NCI-H2227 (cell line): ENCODE measurements at regions not wholly inside any gene's neighbourhood (a gene's known extent, or its start where the extent isn't known, plus 50 kb on each side); places are given as distances from the start of the nearest gene placed in this dataset.
"Not testable (repeated sequence)": the region's sequence is repeated elsewhere in the genome, so short reads cannot be mapped to it uniquely, and the experiment has no call there.

Source experiments
- DNase-seq: peaks from one replicate; lab custom pipeline; 2025; ENCODE audit not compliant: unreplicated experiment; lab: John Stamatoyannopoulos, UW

DNA sequence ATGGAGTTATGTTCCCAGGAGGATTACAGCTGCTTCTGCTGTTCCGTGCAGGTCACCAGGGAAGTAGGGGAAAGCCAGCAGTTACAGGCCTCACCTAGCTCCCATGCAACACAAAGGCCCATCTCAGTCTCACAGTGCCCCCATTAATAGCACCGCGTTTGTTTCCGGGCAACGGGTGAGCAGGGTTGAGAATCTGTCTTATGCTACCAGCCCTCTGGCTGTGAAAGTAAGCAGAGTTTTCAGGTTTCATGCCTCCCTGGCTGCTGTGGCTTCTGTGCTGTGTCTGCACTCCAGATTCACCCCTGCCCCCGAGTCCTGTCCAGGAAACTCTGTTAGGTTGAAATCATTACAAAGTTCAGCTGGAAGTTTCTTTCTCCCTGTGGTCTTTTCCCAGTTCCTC, 254.4 kb upstream of the GPR149 start:
- no peak for DNase-seq

DNA sequence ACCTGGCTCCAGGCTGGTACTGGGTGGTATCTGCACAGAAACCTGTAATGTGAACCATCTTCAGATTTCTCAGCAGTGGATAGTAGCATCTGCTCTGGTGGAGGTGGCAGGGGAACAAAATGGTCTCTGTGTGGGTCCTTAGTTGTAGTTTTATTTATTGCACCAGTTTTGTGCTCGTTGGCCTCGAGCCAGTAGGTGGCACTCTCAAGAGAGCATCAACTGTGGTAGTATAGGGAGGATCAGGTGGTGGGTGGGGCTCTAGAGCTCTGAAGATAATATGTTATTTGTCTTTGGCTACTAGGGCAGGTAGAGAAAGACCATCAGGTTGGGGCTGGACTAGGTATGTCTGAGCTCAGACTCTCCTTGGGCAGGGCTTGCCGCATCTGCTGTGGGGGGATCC, 254.0 kb upstream of the GPR149 start:
- DNase-seq: no peak

DNA sequence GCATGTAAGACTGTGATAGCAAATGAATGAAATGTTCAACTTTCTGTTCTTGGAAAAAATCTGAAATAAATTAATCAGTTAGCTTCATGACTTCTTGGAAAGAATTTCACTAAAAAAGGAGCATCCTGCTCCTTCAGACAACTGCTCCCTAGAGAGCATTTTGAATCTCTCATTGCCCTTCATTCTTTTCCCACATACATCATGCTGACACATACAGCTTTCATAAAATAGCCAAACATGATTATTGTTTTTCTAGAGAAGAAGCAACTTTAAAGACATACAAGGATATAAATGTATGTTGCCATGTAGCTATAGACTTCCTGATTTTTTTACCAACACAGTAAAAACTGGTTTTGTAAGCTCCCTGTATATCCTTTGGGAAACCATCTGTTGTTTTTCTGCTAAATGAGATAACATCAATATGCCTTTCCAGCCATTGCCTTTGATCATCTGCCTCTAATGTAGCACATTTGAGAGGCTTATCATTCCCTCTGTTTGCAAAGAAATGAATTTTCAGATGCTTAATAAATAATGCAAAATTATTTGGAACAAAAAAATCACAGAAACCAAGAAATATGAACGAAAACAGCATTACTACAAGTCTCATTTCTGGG, 248.2 kb upstream of the GPR149 start:
- no peak for DNase-seq

DNA sequence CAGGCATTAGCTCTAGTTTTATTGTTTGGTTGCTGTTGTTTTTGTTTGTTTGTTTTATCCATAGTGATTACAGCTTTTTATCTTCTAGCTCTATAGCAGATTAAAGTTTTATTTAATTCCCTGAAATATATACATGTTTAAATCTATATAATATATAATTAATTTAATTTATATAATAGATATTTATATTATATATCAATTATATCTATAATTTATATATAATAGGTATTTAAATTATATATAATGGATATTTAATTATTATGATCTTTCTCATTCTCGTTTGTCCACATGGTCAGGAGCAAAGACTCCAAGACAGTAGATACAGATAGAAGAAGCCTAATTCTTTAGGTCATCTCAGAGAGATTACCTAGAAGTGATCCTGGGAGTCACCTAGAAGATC, 238.8 kb upstream of the GPR149 start:
- DNase-seq: no peak

DNA sequence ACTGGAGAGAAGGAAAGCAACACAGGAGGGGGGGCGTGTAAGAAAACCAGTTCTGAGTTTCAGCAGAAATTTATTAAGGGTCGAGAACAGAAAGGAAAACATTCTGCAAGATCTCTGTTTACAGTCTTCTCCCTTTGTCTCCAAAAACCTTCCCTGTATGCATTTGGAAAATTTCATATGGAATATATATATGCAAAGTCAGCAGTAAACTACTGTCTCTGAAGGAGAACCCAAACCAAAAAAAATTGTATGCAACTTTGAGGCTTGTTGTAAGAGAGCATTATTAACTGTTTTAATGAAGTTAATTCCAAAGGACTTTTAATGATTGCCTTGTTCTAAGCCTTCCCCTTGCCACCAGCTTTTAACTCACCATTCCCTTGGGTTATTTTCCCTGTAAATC, 238.2 kb upstream of the GPR149 start:
- no peak for DNase-seq

DNA sequence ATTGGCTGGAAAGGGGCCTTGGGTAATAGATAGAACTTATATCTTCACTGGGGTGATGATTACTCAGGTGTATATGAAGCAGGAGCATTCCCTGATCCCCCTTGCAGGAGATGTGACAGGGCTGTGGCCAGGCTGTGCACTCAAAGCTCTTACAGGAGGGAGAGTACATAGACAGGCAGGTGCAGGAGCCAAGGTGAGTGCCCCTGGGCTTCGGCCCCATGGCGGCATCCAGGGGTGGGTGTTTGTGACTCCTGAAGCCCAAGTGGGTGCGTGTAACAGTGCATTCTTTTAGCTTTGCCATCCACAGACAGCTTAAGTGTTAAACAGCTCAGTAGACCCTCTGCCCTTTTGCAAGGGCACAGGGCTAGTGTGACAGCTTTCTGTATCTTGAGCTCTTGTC, 236.6 kb upstream of the GPR149 start:
- no peak for DNase-seq

DNA sequence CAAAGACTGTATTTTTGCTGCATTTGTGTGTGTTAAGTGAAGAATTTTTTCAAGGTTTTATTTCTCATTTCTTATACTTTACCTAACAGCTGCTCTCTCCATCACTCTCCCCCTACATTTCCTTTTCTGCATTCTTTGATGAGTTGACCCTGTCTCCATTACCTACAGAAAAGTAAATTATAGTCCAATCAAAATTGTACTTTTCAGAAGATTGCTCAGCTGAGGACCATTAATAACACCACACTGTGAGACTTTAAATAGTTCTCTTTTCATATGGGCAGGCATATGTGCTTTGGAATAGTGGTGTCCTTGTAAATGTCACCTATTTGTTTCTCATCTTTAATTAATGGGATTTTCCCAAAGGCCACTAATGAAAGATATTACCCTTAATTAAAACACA, 234.7 kb upstream of the GPR149 start:
- DNase-seq: no peak

DNA sequence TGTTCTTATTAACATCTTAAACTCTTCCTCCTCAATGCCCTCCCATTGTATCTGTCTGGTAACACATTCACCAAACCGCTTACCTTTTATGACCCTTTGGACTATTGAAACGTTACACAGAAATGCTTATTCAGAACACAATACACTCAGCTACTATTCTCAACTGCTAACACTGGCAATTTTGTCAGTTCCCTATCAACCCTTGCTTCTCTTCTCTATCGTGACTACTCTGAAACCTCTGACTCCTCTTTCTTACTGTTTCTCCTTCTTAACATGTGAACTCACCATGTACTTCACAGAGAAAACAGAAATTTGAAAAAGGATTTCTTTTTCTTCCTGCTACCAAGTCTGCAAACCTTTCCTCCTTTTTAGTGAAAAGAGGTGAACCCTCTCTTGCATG, 232.9 kb upstream of the GPR149 start:
- DNase-seq: no peak

DNA sequence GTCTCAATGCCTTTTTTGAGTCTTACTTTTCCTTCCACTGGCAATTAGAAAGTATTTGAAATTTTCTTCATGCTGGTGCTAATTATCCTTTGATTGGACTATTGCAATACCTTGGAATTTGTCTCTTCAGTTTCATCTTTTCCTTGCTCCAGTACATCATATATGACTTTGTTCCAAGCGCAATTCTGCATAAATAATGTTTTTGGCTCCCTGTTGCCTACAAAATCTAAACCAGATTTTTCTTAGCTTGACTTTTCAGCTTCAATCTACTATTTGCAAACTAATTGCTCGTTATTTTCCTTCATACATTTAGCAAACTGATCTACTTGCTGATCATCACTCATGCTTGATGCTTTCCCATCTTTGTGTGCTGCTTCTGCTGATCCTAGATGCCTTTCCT, 230.8 kb upstream of the GPR149 start:
- no peak for DNase-seq

DNA sequence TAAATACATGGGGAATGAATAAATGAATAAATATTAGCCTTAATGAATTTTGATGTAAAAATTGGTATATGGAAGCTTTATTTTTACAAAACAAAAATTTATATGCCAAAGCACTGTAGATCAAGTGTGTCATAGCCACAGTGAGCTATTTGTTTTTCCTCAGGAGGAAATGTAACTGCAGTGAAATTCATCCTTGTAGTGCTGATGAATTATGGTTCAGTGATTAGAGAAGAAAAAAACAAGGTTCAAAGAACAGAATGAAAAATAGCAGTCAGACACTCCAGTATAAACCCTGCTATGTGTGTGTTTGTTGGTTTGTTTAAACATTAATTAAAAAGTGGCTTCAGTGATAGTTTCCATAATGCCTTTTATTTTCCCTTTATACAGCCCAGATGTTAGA, 228.0 kb upstream of the GPR149 start:
- no peak for DNase-seq

DNA sequence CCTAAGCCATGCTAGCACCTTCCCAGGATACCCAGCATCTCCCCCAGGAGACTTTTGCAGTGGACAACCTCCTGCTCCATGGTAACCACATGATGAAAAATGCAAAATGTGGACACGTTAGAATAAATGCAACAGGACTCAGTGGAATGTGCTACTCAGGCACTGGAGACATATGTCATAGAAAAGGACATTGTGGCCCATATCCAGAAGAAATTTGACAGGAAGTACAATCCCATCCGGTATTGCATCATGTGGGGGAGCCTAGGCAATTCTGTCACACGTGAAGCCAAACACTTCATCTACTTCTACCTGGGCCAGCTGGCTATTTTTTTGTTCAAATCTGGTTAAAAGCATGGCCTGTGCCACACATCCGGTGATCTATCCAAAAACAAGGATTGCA, 227.2 kb upstream of the GPR149 start:
- no peak for DNase-seq

DNA sequence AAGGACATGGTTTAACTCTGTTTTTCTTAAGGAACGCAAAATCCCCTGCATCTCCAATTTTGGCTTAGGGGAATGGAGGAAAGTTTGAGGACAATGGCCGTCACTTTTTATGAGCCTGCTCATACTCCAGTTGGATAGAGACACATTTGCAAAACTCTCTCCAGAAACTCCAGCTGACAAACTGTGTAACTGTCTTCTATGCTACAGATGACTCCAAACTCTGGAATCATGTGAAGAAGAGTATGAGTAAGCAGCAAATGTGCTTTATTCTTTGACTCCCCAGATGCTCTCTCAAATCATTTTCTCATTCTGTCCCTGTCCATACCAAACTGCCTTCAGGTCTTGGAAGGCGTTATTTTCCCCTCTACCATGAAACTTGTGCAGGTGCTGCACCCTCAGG, 226.5 kb upstream of the GPR149 start:
- DNase-seq: no peak

DNA sequence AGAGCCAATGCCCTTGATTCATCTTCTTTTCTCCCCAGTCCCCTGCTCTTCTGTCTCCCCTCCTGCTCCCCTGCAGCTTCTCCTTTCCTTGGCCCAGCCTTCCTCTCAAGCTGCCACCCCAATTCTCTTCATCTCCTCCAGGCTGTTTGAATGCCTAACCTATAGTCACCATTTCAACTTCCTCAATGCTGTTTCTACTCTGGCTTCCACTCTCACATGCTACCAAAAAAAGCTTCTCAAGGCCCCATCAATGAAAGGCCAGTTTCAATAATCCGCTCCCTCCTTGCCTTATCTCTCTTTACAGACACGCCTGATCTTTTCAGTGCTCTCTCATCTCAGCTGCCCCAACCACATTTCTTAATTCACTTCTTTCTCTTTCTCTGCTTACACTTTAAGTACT, 212.2 kb upstream of the GPR149 start:
- no peak for DNase-seq

DNA sequence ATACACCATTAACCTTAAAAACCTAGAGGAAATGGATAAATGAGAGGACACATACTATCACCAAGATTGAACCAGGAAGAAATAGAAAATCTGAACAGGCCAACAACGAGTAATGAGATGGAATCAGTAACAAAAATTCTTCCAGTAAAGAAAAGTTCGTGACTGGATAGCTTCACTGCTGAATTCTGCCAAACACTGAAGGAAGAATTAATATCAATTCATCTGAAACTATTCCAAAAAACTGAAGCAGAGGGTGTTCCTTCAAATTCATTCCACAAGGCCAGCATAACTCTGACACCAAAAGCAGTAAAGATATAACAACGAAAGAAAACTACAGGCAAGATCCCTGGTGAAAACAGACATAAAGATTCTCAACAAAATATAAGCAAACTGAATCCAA, 195.8 kb upstream of the GPR149 start:
- DNase-seq: no peak

DNA sequence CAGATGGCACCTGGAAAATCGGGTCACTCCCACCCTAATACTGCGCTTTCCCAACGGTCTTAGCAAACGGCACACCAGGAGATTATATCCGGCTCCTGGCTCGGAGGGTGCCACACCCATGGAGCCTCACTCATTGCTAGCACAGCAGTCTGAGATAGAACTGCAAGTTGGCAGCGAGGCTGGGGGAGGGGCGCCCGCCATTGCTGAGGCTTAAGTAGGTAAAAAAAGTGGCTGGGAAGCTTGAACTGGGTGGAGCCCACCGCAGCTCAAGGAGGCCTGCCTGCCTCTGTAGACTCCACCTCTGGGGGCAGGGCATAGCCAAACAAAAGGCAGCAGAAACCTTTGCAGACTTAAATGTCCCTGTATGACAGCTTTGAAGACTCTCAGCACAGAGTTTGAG, 189.6 kb upstream of the GPR149 start:
- DNase-seq: not testable (repeated sequence)

DNA sequence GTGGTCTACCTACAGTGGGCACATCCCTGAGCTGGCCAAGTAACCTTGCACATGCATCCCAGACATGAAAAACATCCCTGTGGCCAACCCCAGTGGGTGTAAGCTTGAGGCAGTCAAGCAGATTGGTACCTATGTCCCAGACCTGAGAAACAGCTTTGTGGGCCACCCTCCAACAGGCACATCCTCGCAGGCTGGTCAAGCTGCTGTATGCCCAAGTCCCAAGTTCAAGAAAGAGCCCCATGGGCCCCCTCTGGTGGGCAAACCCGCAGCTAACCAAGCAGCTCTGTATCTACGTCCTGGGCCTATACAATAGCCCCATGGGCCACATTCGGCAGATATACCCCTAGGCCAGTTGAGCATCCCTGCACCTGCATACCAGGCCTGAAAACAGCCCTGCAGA, 186.3 kb upstream of the GPR149 start:
- DNase-seq: no peak

DNA sequence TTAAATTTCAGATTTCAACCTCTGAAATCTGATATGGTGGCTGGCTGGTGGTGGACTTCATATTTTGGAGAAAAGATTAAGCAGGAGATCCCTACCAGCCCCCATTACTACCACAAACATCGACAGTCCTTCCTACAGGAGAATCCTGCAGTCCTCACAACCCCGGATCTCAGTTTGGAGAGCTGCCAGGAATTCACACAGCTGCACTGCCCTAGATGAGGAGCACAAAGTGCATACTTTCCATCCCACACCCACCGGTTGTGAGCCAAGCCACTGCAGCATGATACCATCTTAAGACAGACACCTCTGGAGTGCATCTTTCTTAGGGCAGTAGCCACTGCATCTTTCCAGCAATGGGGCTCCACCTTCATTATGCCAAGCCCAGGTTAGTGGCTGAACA, 185.5 kb upstream of the GPR149 start:
- no peak for DNase-seq

DNA sequence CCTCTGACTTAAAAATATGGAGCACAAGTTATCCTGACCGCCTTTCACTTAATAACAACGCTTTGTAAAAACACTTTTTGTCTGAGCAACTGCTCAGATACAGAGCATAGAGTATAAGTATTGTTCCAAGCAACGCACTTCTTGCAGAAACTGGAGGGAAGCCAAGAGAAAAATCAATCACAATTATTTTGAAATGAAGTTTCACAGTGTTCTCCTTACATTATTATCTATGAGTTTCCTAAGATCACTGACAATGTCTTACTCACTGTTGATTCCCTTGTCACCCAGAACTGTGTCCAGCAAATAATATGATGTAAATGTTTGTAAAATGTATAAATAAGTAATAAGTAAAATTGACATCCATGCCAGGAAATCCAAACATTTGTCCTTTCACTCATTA, 184.6 kb upstream of the GPR149 start:
- no peak for DNase-seq

DNA sequence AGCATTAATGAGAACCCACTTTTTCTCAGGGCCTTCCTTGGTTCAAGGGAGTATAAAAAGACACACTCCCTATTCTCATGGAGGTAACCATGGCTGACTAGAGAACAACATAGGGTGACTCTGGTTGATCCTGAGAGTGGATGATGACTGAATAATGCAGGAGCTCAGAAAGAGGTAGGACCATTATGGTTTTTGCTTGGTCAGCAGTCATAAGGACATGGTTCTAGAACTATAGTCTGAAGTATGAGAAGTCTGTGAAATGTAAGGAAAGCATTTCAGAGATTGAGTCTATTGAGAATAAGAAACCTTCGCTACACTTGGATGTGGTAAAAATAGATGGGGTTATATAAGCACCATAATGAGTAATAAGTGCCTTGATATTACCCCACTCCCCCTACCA, 184.1 kb upstream of the GPR149 start:
- no peak for DNase-seq

DNA sequence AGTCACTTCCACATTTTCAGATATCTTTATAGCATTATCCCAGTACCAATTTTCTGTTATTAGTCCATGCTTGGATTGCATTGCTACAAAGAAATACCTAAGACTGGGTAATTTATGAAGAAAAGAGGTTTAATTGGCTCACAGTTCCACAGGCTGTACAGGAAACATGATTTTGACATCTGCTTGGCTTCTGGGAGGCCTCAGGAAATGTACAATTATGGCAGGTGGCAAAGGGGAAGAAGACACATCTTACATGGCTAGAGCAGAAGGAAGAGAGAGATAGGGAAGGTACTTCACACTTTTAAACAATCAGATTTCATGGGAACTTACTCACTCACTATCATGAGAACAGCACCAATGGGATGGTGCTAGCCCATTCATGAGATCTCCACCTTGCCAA, 172.3 kb upstream of the GPR149 start:
- no peak for DNase-seq

DNA sequence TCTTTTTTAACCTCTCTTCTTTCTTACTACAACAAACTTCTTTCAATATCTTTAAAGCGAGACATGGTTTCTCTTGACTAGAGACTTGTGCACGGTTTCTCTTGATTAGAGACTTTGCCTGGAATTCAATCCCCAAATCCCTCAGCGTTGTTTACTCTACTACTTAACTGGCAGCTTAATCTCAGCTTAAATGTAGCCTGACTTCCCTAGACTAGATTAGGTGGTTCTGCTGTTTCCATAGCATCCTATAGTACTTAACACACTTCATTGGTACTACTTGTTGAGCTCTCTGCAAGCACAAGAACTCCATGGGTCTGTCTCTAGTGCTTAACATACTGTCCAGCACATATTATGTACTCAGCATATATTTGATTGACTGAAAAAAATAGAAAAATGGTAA, 168.2 kb upstream of the GPR149 start:
- no peak for DNase-seq

DNA sequence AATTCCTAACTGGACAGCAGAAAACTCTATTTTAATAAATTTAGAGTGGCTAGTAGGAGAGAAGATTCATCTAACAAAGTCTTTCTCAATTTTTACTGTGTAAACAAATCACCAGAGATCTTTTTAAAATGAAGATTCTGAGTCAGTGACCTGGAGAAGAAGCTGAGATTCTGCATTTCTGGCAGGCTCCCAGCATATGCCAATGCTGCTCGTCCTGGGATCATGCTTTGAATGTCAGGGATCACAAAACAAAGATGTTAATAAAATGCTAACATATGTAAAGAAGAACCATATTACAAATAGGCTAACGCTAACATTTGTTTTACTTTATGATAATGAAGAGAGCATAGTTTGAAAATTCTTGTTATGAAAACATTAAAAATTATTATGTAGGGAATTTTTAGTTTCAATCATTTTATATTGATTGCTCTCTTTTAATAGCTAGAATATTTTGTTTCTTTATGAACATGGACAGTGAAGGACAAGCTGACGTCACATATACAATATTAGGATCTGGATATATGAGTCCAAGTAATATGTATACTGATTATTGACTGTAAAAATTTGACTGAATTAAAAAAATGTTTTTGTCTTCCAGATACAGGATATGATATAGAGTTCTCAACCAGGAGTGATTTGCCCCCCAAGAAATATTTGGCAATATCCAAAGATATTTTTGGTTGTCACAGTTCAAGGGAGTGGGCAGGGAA, 160.8 kb upstream of the GPR149 start:
- DNase-seq: no peak

DNA sequence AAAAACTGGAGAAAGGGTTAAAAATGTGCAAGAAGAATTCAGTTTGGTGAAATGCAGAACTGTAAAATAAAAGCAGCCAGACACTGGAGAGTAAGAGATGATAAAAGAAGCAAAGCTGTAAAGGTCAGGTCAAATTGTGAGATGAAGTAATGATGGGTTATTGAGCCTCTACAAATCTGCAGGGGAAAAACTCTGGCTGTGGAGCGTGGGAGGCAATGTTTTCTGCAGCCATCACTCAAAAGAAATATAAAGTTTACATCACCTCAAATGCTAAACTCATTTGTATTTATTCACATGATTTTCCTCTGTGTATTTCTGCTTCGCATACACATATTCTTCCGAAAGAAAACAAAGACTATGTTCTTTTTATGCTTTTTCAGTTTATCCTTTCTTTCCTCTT, 158.8 kb upstream of the GPR149 start:
- DNase-seq: no peak
